CD8-positive, alpha-beta memory T cell (primary cell): ENCODE measurements at regions not wholly inside any gene's neighbourhood (a gene's known extent, or its start where the extent isn't known, plus 50 kb on each side); places are given as distances from the start of the nearest gene placed in this dataset.
A peak's percentile ranks its signal among the peaks of the same experiment; 100 is the strongest.

ENCODE experiments used
- CTCF ChIA-PET: fragments of 350-600 bp; sonication (Branson Sonifier 250); formaldehyde crosslinking; loops from one replicate; lab custom pipeline; 2021; ENCODE audit warnings: antibody characterized with exemption; lab: Charles Lee
- POLR2A ChIA-PET: fragments of 350-600 bp; sonication (Branson Sonifier 250); formaldehyde crosslinking; loops from one replicate; lab custom pipeline; 2021; ENCODE audit warnings: antibody characterized with exemption; lab: Charles Lee
- DNase-seq, 5 donors: peaks; one replicate each; pipeline versions ENCODE4 v3.0.0 to v3.0.0-alpha.2; 2020 to 2022; ENCODE audit warnings: mixed read lengths in 1 of 5
- H3K27ac ChIP-seq: one replicate; pipeline ENCODE4 v1.7.0; 2013; ENCODE audit warnings: low read depth, mild to moderate bottlenecking, low read length, moderate library complexity
- H3K27me3 ChIP-seq: 2 replicates; pipeline ENCODE4 v1.7.0; 2013; ENCODE audit warnings: low read length, mild to moderate bottlenecking; ENCODE audit not compliant: insufficient read depth, poor library complexity, severe bottlenecking
- H3K36me3 ChIP-seq: 2 replicates; pipeline ENCODE4 v1.7.0; 2013; ENCODE audit warnings: mild to moderate bottlenecking, low read length, moderate library complexity; ENCODE audit not compliant: insufficient read depth
- H3K4me1 ChIP-seq: 2 replicates; pipeline ENCODE4 v1.7.0; 2013; ENCODE audit warnings: mild to moderate bottlenecking, low read length, moderate library complexity; ENCODE audit not compliant: insufficient read depth
- H3K4me3 ChIP-seq: 2 replicates; pipeline ENCODE4 v1.7.0; 2013; ENCODE audit warnings: mild to moderate bottlenecking, low read length
- H3K9me3 ChIP-seq: 2 replicates; pipeline ENCODE4 v1.7.0; 2013; ENCODE audit warnings: mild to moderate bottlenecking, low read length
- H3K27ac Mint-ChIP-seq, 8 donors: one replicate each; pipeline ENCODE4 v1.8.0; 2020 to 2021; ENCODE audit warnings: mixed read lengths in 8 of 8, mild to moderate bottlenecking in 6 of 8, inconsistent platforms in 3 of 8, moderate library complexity in 3 of 8
- H3K27me3 Mint-ChIP-seq, 2 donors: one replicate each; pipeline ENCODE4 v1.8.0; 2020 to 2021; ENCODE audit warnings: mixed read lengths in 2 of 2, mild to moderate bottlenecking in 1 of 2, moderate library complexity in 1 of 2
- H3K36me3 Mint-ChIP-seq, 3 donors: one replicate each; pipeline ENCODE4 v1.8.0; 2020 to 2021; ENCODE audit warnings: mixed read lengths in 3 of 3, inconsistent platforms in 1 of 3, mild to moderate bottlenecking in 1 of 3
- H3K4me1 Mint-ChIP-seq, 3 donors: one replicate each; pipeline ENCODE4 v1.8.0; 2020 to 2021; ENCODE audit warnings: mixed read lengths in 3 of 3, inconsistent platforms in 1 of 3, mild to moderate bottlenecking in 1 of 3
- H3K4me3 Mint-ChIP-seq, 7 donors: one replicate each; pipeline ENCODE4 v1.8.0; 2020 to 2021; ENCODE audit warnings: mixed read lengths in 7 of 7, mild to moderate bottlenecking in 6 of 7, moderate library complexity in 4 of 7, inconsistent platforms in 2 of 7
- H3K9me3 Mint-ChIP-seq, 5 donors: one replicate each; pipeline ENCODE4 v1.8.0; 2020 to 2022; ENCODE audit warnings: mixed read lengths in 5 of 5, mild to moderate bottlenecking in 3 of 5, moderate library complexity in 2 of 5, inconsistent platforms in 1 of 5

DNA sequence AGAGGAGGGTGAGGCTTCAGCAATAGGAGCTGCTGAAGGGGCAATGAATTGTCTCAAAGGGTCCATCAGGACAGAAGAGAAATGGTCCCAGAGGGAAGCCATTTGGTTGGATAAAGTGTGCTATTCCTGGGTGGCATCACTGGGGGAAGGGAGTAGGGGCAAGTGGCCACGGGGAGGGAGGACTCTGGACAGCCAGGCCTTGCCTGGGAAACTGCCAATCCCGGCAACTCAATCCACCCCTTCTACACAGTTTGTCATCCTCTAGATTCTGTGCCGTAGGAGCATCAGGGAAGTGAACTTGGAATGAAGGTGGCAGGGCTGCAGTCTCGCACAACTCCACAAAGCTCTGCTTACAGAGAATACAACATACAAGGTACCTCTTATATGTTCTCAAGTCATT is 59.5 kb upstream of the RIPOR2 start:
- peaks cover 0 to 15% (median 4%) of the 10 kb centered on the region in 3 donors for H3K36me3 Mint-ChIP-seq
- DNase-seq: no peak
- H3K27ac Mint-ChIP-seq: peak overlapping the region in 5 of 8 donors; percentile 21 to 82 (median 59)
- H3K27ac ChIP-seq: no peak overlapping the region
- no peaks in the 10 kb centered on the region for H3K27me3 Mint-ChIP-seq
- no peaks in the 10 kb centered on the region for H3K9me3 ChIP-seq
- H3K4me3 ChIP-seq: no peak overlapping the region
- POLR2A ChIA-PET: no interaction called here
- H3K9me3 Mint-ChIP-seq: no peaks in the 10 kb centered on the region
- peaks cover 61 to 92% (median 92%) of the 10 kb centered on the region in 3 donors for H3K4me1 Mint-ChIP-seq
- CTCF ChIA-PET: interaction anchor here (1.1 to 7.2 kb wide), 4 partner anchors 60 to 138 kb away, joined by 3 to 180 read pairs (median 44); partner anchors contain the start of gene RIPOR2
- peaks cover 42% of the 10 kb centered on the region for H3K4me1 ChIP-seq
- no peaks in the 10 kb centered on the region for H3K27me3 ChIP-seq
- H3K36me3 ChIP-seq: no peaks in the 10 kb centered on the region
- no peak overlapping the region for H3K4me3 Mint-ChIP-seq

DNA sequence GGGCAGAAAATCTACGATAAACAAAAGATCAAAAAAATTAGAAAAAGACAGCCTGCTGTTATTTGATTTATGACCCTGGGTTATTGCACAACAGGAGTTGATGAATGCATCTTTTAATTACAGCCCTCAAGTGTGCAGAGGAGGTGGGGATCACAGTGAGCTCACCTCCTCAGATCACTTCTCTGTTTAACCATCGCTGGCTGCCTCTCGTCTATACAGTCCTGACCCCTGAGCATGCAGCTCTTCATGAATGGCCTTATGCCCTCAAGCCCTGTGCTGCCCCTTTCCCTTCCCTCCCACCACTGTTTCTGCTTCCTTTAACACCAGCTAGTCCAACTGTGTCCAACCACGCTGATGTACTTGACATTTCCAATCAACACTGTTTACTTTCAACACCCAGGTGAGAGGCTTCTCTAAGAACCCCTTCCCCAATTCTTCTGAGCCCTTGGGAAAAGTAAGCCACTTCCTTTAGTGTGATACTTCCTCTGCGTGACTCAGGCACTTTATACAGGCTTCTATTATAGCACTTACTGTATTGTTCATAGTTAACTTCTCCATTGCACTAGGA is 60.6 kb upstream of the RIPOR2 start:
- peaks cover 31% of the 10 kb centered on the region for H3K4me1 ChIP-seq
- Mint-ChIP-seq H3K27ac (peak overlapping the region; percentile 44 to 76 (median 57)), H3K9me3 (no peaks in the 10 kb centered on the region), H3K4me1 (peaks cover 54 to 86% (median 85%) of the 10 kb centered on the region in 3 donors), H3K36me3 (peaks cover 0 to 18% (median 4%) of the 10 kb centered on the region in 3 donors), H3K4me3 (peak overlapping the region in 1 of 7 donors; percentile 34), H3K27me3 (no peaks in the 10 kb centered on the region)
- no peak for DNase-seq
- no peaks in the 10 kb centered on the region for H3K9me3 ChIP-seq
- H3K27me3 ChIP-seq: no peaks in the 10 kb centered on the region
- ChIA-PET CTCF (interaction anchor here (7.2 kb wide), 1 partner anchor 61 kb away, joined by 180 read pairs; the partner anchor contains the start of gene RIPOR2), POLR2A (no interaction called here)
- no peak overlapping the region for H3K4me3 ChIP-seq
- no peak overlapping the region for H3K27ac ChIP-seq
- H3K36me3 ChIP-seq: no peaks in the 10 kb centered on the region

DNA sequence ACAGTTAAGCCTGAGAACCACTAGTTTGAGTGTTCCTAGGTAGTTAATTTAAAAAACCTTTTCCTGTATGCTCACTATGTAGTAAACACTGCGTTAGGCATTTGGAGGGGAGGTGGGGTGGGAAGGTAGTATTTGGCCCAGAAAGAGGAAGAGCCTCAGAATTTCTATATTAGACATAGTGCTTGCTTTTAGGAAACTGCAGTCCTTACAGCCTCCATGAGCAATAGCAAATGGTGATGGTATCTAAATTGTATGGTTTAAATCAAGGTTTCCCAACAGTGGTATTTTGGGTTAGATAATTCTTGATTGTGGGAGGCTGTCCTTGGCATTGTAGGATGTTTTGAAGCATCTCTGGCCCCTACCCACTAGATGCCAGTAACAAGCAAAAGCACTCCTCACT is 61.5 kb upstream of the RIPOR2 start:
- peaks cover 0 to 14% (median 4%) of the 10 kb centered on the region in 3 donors for H3K36me3 Mint-ChIP-seq
- Histone ChIP-seq H3K36me3 (no peaks in the 10 kb centered on the region), H3K4me3 (no peak overlapping the region), H3K4me1 (peaks cover 22% of the 10 kb centered on the region), H3K27me3 (no peaks in the 10 kb centered on the region), H3K27ac (no peak overlapping the region), H3K9me3 (no peaks in the 10 kb centered on the region)
- H3K27ac Mint-ChIP-seq: peak overlapping the region in 4 of 8 donors; percentile 8 to 70 (median 32)
- H3K27me3 Mint-ChIP-seq: no peaks in the 10 kb centered on the region
- H3K9me3 Mint-ChIP-seq: no peaks in the 10 kb centered on the region
- H3K4me3 Mint-ChIP-seq: no peak overlapping the region
- POLR2A ChIA-PET: no interaction called here
- CTCF ChIA-PET: no interaction called here
- peaks cover 45 to 77% (median 76%) of the 10 kb centered on the region in 3 donors for H3K4me1 Mint-ChIP-seq
- DNase-seq: no peak

DNA sequence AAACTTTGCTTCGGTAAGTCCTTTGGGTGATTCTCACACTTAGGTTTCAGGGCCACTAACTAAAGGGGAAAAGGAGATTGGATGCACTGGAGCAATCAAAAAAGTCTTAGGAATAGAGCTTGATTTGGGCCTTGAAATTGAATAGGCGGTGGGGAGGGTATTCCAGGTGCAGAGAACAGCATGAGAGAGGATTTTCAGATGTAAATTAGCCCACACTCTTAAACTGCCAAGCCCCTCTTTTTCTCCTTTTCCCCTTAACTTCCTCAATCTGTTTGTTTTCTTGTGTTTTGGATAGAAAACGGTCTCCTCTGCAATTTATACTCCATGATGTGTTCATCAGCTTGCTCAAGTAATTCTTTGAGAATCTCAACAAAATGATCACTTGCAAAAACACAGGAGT is 62.1 kb upstream of the RIPOR2 start:
- POLR2A ChIA-PET: no interaction called here
- H3K27ac Mint-ChIP-seq: peak overlapping the region in 5 of 8 donors; percentile 29 to 63 (median 45)
- Histone ChIP-seq H3K4me3 (no peak overlapping the region), H3K4me1 (peaks cover 19% of the 10 kb centered on the region), H3K27ac (no peak overlapping the region), H3K36me3 (no peaks in the 10 kb centered on the region), H3K27me3 (no peaks in the 10 kb centered on the region), H3K9me3 (no peaks in the 10 kb centered on the region)
- H3K27me3 Mint-ChIP-seq: no peaks in the 10 kb centered on the region
- CTCF ChIA-PET: no interaction called here
- DNase-seq: no peak
- H3K36me3 Mint-ChIP-seq: peaks cover 0 to 14% (median 4%) of the 10 kb centered on the region in 3 donors
- peaks cover 43 to 70% (median 69%) of the 10 kb centered on the region in 3 donors for H3K4me1 Mint-ChIP-seq
- H3K4me3 Mint-ChIP-seq: no peak overlapping the region
- no peaks in the 10 kb centered on the region for H3K9me3 Mint-ChIP-seq

DNA sequence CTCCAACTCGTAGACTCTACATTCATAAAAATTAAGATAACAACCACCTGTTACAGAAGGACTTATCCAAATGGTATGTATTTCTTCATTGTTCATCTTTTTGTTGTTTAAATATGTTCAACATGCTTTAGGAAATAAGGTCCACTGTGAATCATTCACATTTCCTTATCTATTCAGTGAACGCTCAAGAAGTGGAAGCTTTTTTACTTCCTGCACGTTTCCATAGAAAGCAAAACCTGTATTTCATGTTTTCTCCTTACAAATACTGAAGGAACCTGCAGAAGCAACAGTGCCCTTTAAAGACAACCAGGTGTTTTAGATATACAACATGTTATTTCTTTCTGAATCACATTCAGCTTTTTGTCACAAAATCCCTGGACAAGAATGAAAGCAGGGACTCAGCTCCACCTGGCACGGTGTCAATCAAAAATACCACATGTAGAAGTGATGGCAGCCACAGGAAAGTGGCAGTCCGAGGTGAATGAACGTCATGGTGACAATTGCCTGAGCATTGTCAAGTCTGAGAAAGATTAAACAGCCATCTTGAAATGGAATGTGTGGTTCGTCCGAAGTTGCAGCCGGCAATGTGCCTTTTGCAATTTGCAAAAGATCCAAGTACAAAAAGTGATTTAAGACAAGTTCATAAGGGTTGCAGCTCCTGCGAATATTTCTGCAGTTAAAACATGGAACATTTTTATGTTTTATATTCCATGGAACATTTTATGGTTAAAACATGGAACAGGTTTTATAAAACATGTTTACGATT is 66.7 kb upstream of the RIPOR2 start:
- Histone ChIP-seq H3K36me3 (no peaks in the 10 kb centered on the region), H3K4me1 (peaks cover 25% of the 10 kb centered on the region), H3K4me3 (no peak overlapping the region), H3K9me3 (no peaks in the 10 kb centered on the region), H3K27ac (no peak overlapping the region), H3K27me3 (no peaks in the 10 kb centered on the region)
- Mint-ChIP-seq H3K27ac (no peak overlapping the region), H3K36me3 (peaks cover 0 to 11% (median 7%) of the 10 kb centered on the region in 3 donors), H3K4me3 (no peak overlapping the region), H3K4me1 (peaks cover 52 to 69% (median 67%) of the 10 kb centered on the region in 3 donors), H3K9me3 (no peaks in the 10 kb centered on the region), H3K27me3 (no peaks in the 10 kb centered on the region)
- POLR2A ChIA-PET: interaction anchor here (0.8 kb wide), 1 partner anchor 22 kb away, joined by 3 read pairs; no protein-coding TSS in a partner anchor
- CTCF ChIA-PET: interaction anchor here (1.2 to 2.3 kb wide), 2 partner anchors 11 to 15 kb away, joined by 4 to 11 read pairs; no protein-coding TSS in a partner anchor
- no peak for DNase-seq

DNA sequence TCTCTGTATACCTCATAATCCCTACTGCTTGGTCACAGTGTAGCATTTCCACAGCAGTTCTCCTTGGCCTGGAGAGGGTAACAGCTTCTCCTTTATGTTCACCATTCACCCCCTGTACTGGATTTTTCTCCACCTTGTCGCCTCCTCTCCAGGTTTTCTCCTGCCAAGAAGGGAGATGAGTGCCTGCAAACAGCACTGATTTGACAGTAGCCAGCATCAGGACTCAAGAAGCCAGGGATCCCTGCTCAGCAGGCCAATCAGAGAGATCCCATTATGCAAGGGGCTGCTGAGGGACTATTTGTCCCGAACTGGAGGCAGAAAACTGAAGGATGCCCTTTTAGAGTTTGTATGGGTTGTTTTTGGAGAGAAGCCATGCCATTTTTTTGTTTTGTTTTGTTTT is 68.6 kb upstream of the RIPOR2 start:
- no peaks in the 10 kb centered on the region for H3K36me3 ChIP-seq
- DNase-seq: no peak
- Mint-ChIP-seq H3K4me1 (peaks cover 64 to 69% (median 68%) of the 10 kb centered on the region in 3 donors), H3K9me3 (no peaks in the 10 kb centered on the region), H3K4me3 (no peak overlapping the region), H3K27ac (peak overlapping the region in 4 of 8 donors; percentile 10 to 66 (median 60)), H3K27me3 (no peaks in the 10 kb centered on the region), H3K36me3 (peaks cover 0 to 11% (median 7%) of the 10 kb centered on the region in 3 donors)
- H3K27me3 ChIP-seq: no peaks in the 10 kb centered on the region
- H3K4me3 ChIP-seq: no peak overlapping the region
- POLR2A ChIA-PET: no interaction called here
- CTCF ChIA-PET: interaction anchor here (1.0 to 2.3 kb wide), 4 partner anchors 13 to 68 kb away, joined by 3 to 11 read pairs (median 7); partner anchors contain the start of gene RIPOR2
- H3K27ac ChIP-seq: no peak overlapping the region
- H3K4me1 ChIP-seq: peaks cover 37% of the 10 kb centered on the region
- H3K9me3 ChIP-seq: no peaks in the 10 kb centered on the region

DNA sequence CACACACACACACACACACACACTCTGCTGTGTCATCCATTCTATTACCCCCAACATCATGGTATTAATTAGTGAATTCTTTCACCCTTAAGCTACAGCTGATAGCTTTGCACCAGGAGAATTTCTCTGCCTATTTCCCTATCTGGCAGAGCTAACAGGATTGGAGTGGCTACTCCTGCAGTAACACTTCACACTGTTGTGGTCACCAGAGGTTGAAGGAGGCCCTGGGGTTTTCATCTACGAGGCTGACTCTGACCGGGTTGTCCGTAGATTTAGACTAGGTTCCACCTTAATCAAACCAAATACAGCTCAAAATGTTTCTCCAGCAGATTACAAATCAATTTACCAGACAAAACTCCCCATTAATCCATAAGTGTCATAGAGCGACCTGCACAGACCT is 69.2 kb upstream of the RIPOR2 start:
- Mint-ChIP-seq H3K4me1 (peaks cover 67 to 71% (median 71%) of the 10 kb centered on the region in 3 donors), H3K9me3 (no peaks in the 10 kb centered on the region), H3K36me3 (peaks cover 0 to 9% (median 7%) of the 10 kb centered on the region in 3 donors), H3K27me3 (no peaks in the 10 kb centered on the region), H3K27ac (peak overlapping the region in 6 of 8 donors; percentile 5 to 66 (median 38)), H3K4me3 (no peak overlapping the region)
- no peak for DNase-seq
- POLR2A ChIA-PET: interaction anchor here (0.6 kb wide), 2 partner anchors 156 to 404 kb away, joined by 3 read pairs; no protein-coding TSS in a partner anchor
- H3K36me3 ChIP-seq: no peaks in the 10 kb centered on the region
- H3K4me1 ChIP-seq: peaks cover 44% of the 10 kb centered on the region
- no peaks in the 10 kb centered on the region for H3K27me3 ChIP-seq
- CTCF ChIA-PET: interaction anchor here (0.9 to 2.2 kb wide), 4 partner anchors 13 to 94 kb away, joined by 3 to 10 read pairs (median 4); partner anchors contain the start of gene RIPOR2
- no peak overlapping the region for H3K4me3 ChIP-seq
- H3K27ac ChIP-seq: no peak overlapping the region
- no peaks in the 10 kb centered on the region for H3K9me3 ChIP-seq
